ENCODE measurements at regions not wholly inside any gene's neighbourhood (a gene's known extent, or its start where the extent isn't known, plus 50 kb on each side); places are given as distances from the start of the nearest gene placed in this dataset.
"Not testable (repeated sequence)": the region's sequence is repeated elsewhere in the genome, so short reads cannot be mapped to it uniquely, and the experiment has no call there.

GRCh38 chr4:154164931-154165839 lies 326.4 kb downstream of the DCHS2 start:
- DNase-seq (ENCODE audit: low read depth) = peak; percentile 88

DNA sequence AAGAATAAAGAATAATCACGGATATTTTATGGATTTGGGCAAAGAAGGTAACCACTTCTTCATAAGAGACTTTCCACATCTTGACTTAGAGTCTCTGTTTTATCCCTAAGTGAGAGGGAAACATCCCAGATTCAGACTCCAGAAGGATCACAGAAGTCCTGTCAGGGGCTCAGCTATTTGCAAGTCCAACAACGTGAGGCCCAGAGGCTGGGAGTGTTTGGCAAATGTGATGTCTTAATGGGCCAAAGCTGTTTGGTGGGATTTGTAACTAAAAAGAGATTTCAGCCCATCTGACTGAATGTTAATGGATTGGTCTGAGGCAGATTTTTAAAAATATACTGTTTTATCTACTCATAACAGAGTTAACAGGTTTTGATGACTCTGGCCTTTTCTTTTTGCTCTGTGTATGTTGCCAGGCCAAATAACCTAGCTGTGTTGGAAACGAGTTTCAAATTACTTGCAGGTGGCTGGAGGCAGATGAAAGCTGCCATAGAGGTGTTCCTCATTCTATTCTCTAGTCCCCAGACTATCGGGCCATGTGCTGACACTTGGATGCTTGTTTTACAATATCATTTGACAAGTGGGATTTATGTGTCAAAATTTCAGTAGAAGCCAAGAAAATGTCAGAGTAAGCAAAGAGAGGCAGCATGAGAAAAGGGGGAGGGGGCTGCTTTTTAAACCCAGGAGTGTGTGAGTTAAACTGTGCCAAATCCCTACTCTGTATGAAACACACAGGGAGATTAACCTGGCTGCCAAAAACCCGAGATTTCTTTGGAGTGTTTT lies 330.9 kb downstream of the DCHS2 start:
- DNase-seq (ENCODE audit: low read depth) = no peak
- no peak overlapping the region for H3K4me3 ChIP-seq (ENCODE audit: low read depth, low read length)
- no peak for TF ChIP-seq CTCF (conservative IDR thresholded peaks at IDR 0.05; ENCODE audit: low read depth, low read length)

More at GRCh38 chr4:154164931-154165839, 326.4 kb downstream of the DCHS2 start:
- TF ChIP-seq CTCF (conservative IDR thresholded peaks at IDR 0.05; ENCODE audit: low read depth, low read length) = no peak
- H3K4me3 ChIP-seq (ENCODE audit: low read depth, low read length) = no peak overlapping the region

DNA sequence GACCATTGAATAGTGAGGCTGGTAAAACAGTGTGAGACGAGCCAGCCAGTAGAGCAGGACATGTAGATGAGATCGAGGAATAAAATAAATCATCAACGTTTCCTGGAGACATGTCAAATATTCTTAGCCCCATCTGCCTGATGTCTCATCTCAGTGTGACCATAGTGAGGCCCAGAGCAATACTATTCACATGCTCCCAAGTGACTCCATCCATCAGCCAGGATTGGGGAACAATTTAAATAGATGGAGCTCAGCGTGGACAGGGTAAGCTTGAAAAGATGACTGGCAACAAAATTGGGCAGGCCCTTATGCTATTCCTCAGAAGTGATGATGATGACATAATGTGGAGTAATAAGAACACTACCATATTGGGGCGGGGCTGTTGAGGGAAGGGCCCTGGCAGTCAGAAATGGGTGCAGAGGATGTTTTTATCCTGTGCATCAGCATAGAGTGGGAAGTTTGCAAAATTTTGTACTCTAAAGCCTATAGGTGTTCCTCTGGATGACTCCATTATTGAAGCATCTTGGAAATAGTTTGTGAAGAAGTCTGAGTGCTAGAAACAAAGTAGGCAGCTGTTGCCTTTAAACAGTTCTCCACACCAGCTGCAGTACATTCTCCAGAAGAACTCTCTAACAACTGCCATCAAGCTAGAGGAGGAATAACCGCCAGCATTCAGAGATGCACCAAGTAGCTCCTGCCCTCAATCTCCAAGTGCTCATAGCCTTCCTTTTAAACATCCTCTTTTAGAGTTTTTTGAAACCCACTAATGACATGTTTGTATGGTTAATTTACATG lies 333.0 kb downstream of the DCHS2 start:
- no peak for DNase-seq (ENCODE audit: low read depth)
- no peak for TF ChIP-seq CTCF (conservative IDR thresholded peaks at IDR 0.05; ENCODE audit: low read depth, low read length)
- H3K4me3 ChIP-seq (ENCODE audit: low read depth, low read length) = no peak overlapping the region

DNA sequence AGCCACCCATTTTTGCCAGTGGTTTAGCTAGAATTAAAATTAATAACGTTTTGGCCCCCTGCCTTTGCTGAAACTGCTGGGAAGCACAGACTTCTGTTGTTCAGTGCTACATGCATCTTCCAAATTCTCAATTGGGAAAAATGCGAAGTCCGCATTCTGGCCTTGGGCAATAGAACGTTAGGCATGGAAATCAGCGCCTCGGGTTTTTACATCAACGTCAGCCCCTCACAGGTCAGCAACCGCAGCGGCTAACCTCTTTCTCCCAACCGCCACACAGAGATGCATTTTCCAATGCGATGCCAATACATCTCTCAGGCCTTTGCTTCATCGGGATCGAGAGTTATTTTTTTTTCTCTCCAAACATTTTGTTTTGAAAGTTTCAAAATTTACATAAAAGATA lies 339.1 kb downstream of the DCHS2 start:
- no peak for DNase-seq (ENCODE audit: low read depth)
- TF ChIP-seq CTCF (conservative IDR thresholded peaks at IDR 0.05; ENCODE audit: low read depth, low read length) = no peak
- H3K4me3 ChIP-seq (ENCODE audit: low read depth, low read length) = no peak overlapping the region

DNA sequence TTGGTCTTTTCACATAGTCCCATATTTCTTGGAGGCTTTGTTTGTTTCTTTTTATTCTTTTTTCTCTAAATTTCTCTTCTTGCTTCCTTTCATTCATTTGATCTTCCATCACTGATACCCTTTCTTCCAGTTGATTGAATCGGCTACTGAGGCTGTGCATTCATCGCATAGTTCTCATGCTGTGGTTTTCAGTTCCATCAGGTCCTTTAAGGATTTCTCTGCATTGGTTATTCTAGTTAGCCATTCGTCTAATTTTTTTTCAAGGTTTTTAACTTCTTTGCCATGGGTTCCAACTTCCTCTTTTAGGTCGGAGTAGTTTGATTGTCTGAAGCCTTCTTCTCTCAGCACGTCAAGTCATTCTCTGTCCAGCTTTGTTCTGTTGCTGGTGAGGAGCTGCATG lies 342.4 kb downstream of the DCHS2 start:
- not testable (repeated sequence) for DNase-seq (ENCODE audit: low read depth)

DNA sequence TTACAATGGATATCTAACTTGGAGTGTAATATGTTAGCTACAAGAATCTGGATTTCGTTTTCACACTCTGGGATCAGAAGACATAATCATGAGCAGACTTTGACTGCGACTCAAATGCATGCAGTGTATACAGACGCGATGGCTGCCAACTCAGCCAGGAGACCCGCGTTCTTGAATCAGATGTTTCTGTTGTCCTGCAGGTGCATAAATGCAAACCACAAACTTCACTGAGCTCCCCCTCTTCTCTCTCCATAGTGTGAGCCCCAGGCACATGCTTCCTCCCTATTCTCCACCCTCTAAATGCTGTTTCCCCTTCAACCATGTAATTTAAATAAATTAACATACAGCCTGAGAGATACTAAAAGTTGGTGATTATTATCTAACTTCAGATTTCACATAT lies 347.9 kb downstream of the DCHS2 start:
- no peak overlapping the region for H3K4me3 ChIP-seq (ENCODE audit: low read depth, low read length)
- TF ChIP-seq CTCF (conservative IDR thresholded peaks at IDR 0.05; ENCODE audit: low read depth, low read length) = no peak

More for the DNA sequence above, 342.4 kb downstream of the DCHS2 start:
- H3K4me3 ChIP-seq (ENCODE audit: low read depth, low read length) = not testable (repeated sequence)

DNA sequence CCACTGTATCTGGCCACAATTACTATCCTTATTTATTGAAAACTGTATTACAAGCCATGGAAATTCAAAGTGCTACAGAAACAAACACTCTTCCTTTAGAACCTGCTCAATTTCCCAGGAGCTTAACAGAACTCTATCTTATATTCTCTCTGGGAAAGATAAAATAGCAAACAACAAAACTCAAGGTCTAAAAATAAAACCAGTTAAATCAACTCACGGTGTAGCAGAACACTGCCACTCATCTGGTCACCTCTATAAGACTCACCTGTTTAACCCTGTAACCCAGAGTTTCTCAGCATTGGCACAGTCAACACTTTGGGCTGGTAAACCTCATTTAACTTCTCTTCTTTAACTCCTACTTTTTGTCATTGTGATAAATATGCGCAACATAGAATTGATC lies 348.9 kb downstream of the DCHS2 start:
- TF ChIP-seq CTCF (conservative IDR thresholded peaks at IDR 0.05; ENCODE audit: low read depth, low read length) = no peak
- DNase-seq (ENCODE audit: low read depth) = no peak
- H3K4me3 ChIP-seq (ENCODE audit: low read depth, low read length) = no peak overlapping the region

More for the DNA sequence above, 347.9 kb downstream of the DCHS2 start:
- DNase-seq (ENCODE audit: low read depth) = no peak

Data from choroid plexus epithelial cell (primary cell).